HepG2 (cell line): ENCODE measurements at regions not wholly inside any gene's neighbourhood (a gene's known extent, or its start where the extent isn't known, plus 50 kb on each side); places are given as distances from the start of the nearest gene placed in this dataset.

ENCODE experiments used
- ATAC-seq: fragments of 200-7000 bp; cut with Tn5 transposase; 3 replicates; pipeline ENCODE4 v1.9.1; 2020; ENCODE audit warnings: mild to moderate bottlenecking, moderate library complexity
- BruUV-seq: library from RNA; stranded (reverse); fragments of 400-500 nt; replicated peaks from 2 replicates; lab custom pipeline; 2021; lab: Mats Ljungman, UMichigan
- CTCF ChIA-PET: fragments of 300-600 bp; formaldehyde crosslinking; extraction: SDS; loops from one replicate; lab custom pipeline; 2021; ENCODE audit warnings: low total read pairs, inconsistent platforms, low intra/inter-chr PET ratio; lab: Yijun Ruan, JAX
- POLR2A ChIA-PET: fragments of 350-600 bp; sonication (Branson Sonifier 250); formaldehyde crosslinking; loops from one replicate; lab custom pipeline; 2020; ENCODE audit warnings: antibody characterized with exemption, inconsistent platforms; lab: Yijun Ruan, JAX
- DNase-seq: peaks from one replicate; pipeline ENCODE4 v3.0.0-alpha.2; 2015; ENCODE audit warnings: low spot score
- FAIRE-seq: peaks from 3 replicates; lab custom pipeline; 2011; peaks lifted over from hg19 to GRCh38; lab: Jason Lieb, UNC
- H2AFZ ChIP-seq: one replicate; pipeline ENCODE4 v1.6.1; 2011; ENCODE audit warnings: low read length, inconsistent platforms
- H3K27ac ChIP-seq: fragments of 300-600 bp; 3 replicates; pipeline ENCODE4 v1.8.0; 2011; ENCODE audit warnings: mixed run types, mild to moderate bottlenecking, mixed read lengths, low read length, inconsistent platforms; ENCODE audit not compliant: insufficient read depth; ENCODE audit errors: extremely low read length
- H3K27me3 ChIP-seq, 2 experiments: fragments of 200-600 bp in 1 of 2; 2 replicates in 1 of 2; 3 replicates in 1 of 2; pipeline versions ENCODE4 v1.6.0 to v1.8.0; 2011; ENCODE audit warnings: low read length in 2 of 2, mild to moderate bottlenecking in 2 of 2, moderate library complexity in 2 of 2, inconsistent platforms in 1 of 2; ENCODE audit not compliant: insufficient read depth in 2 of 2, control insufficient read depth in 1 of 2
- H3K36me3 ChIP-seq, 2 experiments: fragments of 200-600 bp in 1 of 2; replicated peaks in 1 of 2; 2 replicates in 1 of 2; 3 replicates in 1 of 2; pipeline versions ENCODE4 v1.5.1 to v1.8.0; 2011; ENCODE audit warnings: low read length in 2 of 2, inconsistent platforms in 1 of 2; ENCODE audit not compliant: insufficient read depth in 2 of 2, control insufficient read depth in 1 of 2
- H3K4me1 ChIP-seq: 2 replicates; pipeline ENCODE4 v1.5.1; 2012; ENCODE audit warnings: low read length, inconsistent platforms; ENCODE audit not compliant: insufficient read depth
- H3K4me2 ChIP-seq: 2 replicates; pipeline ENCODE4 v1.6.0; 2011; ENCODE audit warnings: low read depth, low read length, inconsistent platforms
- H3K4me3 ChIP-seq, 3 experiments: fragments of 200-600 bp in 1 of 3; sonication (generic), shearing (Covaris generic) in 1 of 3; replicated peaks in 1 of 3; 2 replicates each; pipeline ENCODE4 v1.5.1; 2011 to 2016; ENCODE audit warnings: low read length in 3 of 3, inconsistent platforms in 2 of 3, low read depth in 2 of 3, mild to moderate bottlenecking in 2 of 3, control low read depth in 1 of 3, mixed read lengths in 1 of 3; ENCODE audit not compliant: insufficient read depth in 1 of 3
- H3K79me2 ChIP-seq: one replicate; pipeline ENCODE4 v1.6.1; 2011; ENCODE audit warnings: low read length, inconsistent platforms; ENCODE audit not compliant: insufficient read depth
- H3K9ac ChIP-seq: 2 replicates; pipeline ENCODE4 v1.6.0; 2011; ENCODE audit warnings: mild to moderate bottlenecking, low read depth, low read length, inconsistent platforms; ENCODE audit not compliant: insufficient read depth
- H3K9me3 ChIP-seq: 2 replicates; pipeline ENCODE4 v1.5.1; 2012; ENCODE audit warnings: mild to moderate bottlenecking, low read length
- H4K20me1 ChIP-seq: 2 replicates; pipeline ENCODE4 v1.6.0; 2011; ENCODE audit warnings: inconsistent platforms, mild to moderate bottlenecking, low read length, moderate library complexity; ENCODE audit not compliant: insufficient read depth
- ARNT ChIP-seq: fragments of 450-650 bp; IDR thresholded peaks from 2 replicates; pipeline ENCODE4 v1.6.1; 2017
- CAMTA2 ChIP-seq: sonication (generic); formaldehyde crosslinking; IDR thresholded peaks from 2 replicates; pipeline ENCODE4 v1.4.0; 2020; ENCODE audit warnings: mild to moderate bottlenecking, missing genetic modification reagents, borderline replicate concordance
- CBX2 ChIP-seq, 2 experiments: fragments of 200-600 bp in 1 of 2; sonication (generic); formaldehyde crosslinking in 1 of 2; IDR thresholded peaks; 2 replicates each; pipeline versions ENCODE4 v1.7.0 to v1.8.1; 2018 to 2022; ENCODE audit warnings: low read depth in 2 of 2, low read length in 1 of 2, mild to moderate bottlenecking in 1 of 2, missing genetic modification reagents in 1 of 2
- PHF21A ChIP-seq: sonication (generic); formaldehyde crosslinking; IDR thresholded peaks from 2 replicates; pipeline ENCODE4 v1.5.0; 2020; ENCODE audit warnings: mild to moderate bottlenecking, missing genetic modification reagents
- SIN3A ChIP-seq: IDR thresholded peaks from 2 replicates; pipeline ENCODE4 v1.6.1; 2011; ENCODE audit warnings: low read depth, mild to moderate bottlenecking, control low read depth, low read length, borderline replicate concordance
- SMAD1 ChIP-seq: sonication (generic); formaldehyde crosslinking; IDR thresholded peaks from 2 replicates; pipeline ENCODE4 v1.4.0; 2020; ENCODE audit warnings: missing genetic modification reagents, low read depth, mild to moderate bottlenecking, borderline replicate concordance
- TAF1 ChIP-seq: sonication (generic); formaldehyde crosslinking; IDR thresholded peaks from 2 replicates; pipeline ENCODE4 v1.4.0; 2020; ENCODE audit warnings: missing genetic modification reagents
- TBP ChIP-seq: sonication (generic); formaldehyde crosslinking; IDR thresholded peaks from 2 replicates; pipeline ENCODE4 v1.5.0; 2020; ENCODE audit warnings: missing genetic modification reagents
- ZKSCAN1 ChIP-seq: fragments of 150-350 bp; IDR thresholded peaks from 2 replicates; pipeline ENCODE4 v1.6.1; 2014; ENCODE audit warnings: low read length
- ZNF230 ChIP-seq: sonication (generic); formaldehyde crosslinking; IDR thresholded peaks from 2 replicates; pipeline ENCODE4 v1.4.0; 2020; ENCODE audit warnings: mild to moderate bottlenecking, missing genetic modification reagents
- ZNF275 ChIP-seq: sonication (generic); formaldehyde crosslinking; IDR thresholded peaks from 2 replicates; pipeline ENCODE4 v1.8.0; 2022; ENCODE audit warnings: missing genetic modification reagents, mild to moderate bottlenecking, inconsistent platforms, borderline replicate concordance
- ZNF317 ChIP-seq: sonication (generic); formaldehyde crosslinking; IDR thresholded peaks from 2 replicates; pipeline ENCODE4 v1.5.0; 2020; ENCODE audit warnings: mild to moderate bottlenecking, missing genetic modification reagents
- ZNF547 ChIP-seq: sonication (generic); formaldehyde crosslinking; IDR thresholded peaks from 2 replicates; pipeline ENCODE4 v1.5.1; 2020; ENCODE audit warnings: mild to moderate bottlenecking, missing genetic modification reagents
- ZNF660 ChIP-seq: sonication (generic); formaldehyde crosslinking; IDR thresholded peaks from 2 replicates; pipeline ENCODE4 v1.5.1; 2020; ENCODE audit warnings: mild to moderate bottlenecking, low read depth, missing genetic modification reagents, borderline replicate concordance
- ZNF746 ChIP-seq: sonication (generic); formaldehyde crosslinking; IDR thresholded peaks from 2 replicates; pipeline ENCODE4 v1.8.0; 2022; ENCODE audit warnings: mild to moderate bottlenecking, missing genetic modification reagents
- ZNF816 ChIP-seq: sonication (generic); formaldehyde crosslinking; IDR thresholded peaks from 2 replicates; pipeline ENCODE4 v1.8.0; 2022; ENCODE audit warnings: missing genetic modification reagents, mild to moderate bottlenecking, borderline replicate concordance
- WGBS: methylation state at CpG from one replicate; pipeline ENCODE4 v1.1.6; 2017; ENCODE audit warnings: low lambda C conversion rate; 5-methylcytosine and 5-hydroxymethylcytosine counted together
- in situ Hi-C: cut with HindIII; loops from 2 replicates; pipeline ENCODE4 v1.10.0; 2017; ENCODE audit warnings: low pct_unique_long_range_greater_than_20kb; ENCODE audit not compliant: extremely low pct_ligation_motif_present
- intact Hi-C: fragments of 100-400 bp; cut with micrococcal nuclease; formaldehyde crosslinking; loops from one replicate; pipeline ENCODE4 v1.10.0; 2022; ENCODE audit not compliant: unreplicated experiment
- TF ChIP-seq, protein P1 (sequence below): sonication (generic); formaldehyde crosslinking; IDR thresholded peaks from 2 replicates; pipeline ENCODE4 v1.8.1; 2023; ENCODE audit warnings: missing genetic modification reagents, inconsistent platforms, borderline replicate concordance
- TF ChIP-seq, protein P2 (sequence below): IDR thresholded peaks from 2 replicates; pipeline ENCODE4 v1.6.1; 2016
- TF ChIP-seq, protein P3 (sequence below): sonication (generic); formaldehyde crosslinking; IDR thresholded peaks from 2 replicates; pipeline ENCODE4 v1.5.0; 2020; ENCODE audit warnings: mild to moderate bottlenecking, missing genetic modification reagents
- TF ChIP-seq, protein P4 (sequence below): sonication (generic); formaldehyde crosslinking; IDR thresholded peaks from 2 replicates; pipeline ENCODE4 v1.8.1; 2022; ENCODE audit warnings: low read depth, mild to moderate bottlenecking, missing genetic modification reagents

GRCh38 chrX:26848511-26848910, 614.6 kb downstream of the PPP4R3C start:
- in situ Hi-C loops (no loop called here), intact Hi-C loops (no loop called here)
- DNase-seq (no peak), ATAC-seq (no peak), FAIRE-seq (no peak)
- H3K9ac ChIP-seq, result no peak overlapping the region
- WGBS, result 0% methylated on average over 2 of the region's 2 CpGs
- BruUV-seq, result no TSS peak
- H3K4me2 ChIP-seq, result no peak overlapping the region
- POLR2A ChIA-PET, result no interaction called here
- no peaks in the 10 kb centered on the region for H3K27me3 ChIP-seq
- no peak overlapping the region for H3K27ac ChIP-seq
- TF ChIP-seq ZKSCAN1 (no peak), ZNF660 (CRISPR knock-in tag) (no peak), ZNF547 (CRISPR knock-in tag) (no peak), PHF21A (CRISPR knock-in tag) (no peak), SMAD1 (CRISPR knock-in tag) (no peak), SIN3A (no peak), CBX2 (IDR thresholded peaks at IDR 0.05; ENCODE audit: low read depth, low read length) (no peak), CBX2 (CRISPR knock-in tag; IDR thresholded peaks at IDR 0.05; ENCODE audit: low read depth) (no peak), ZNF746 (CRISPR knock-in tag) (no peak), TBP (no peak), ZNF230 (CRISPR knock-in tag) (no peak), CAMTA2 (no peak), TAF1 (no peak), ARNT (no peak), ZNF317 (no peak), ZNF275 (CRISPR knock-in tag) (no peak), ZNF816 (no peak)
- TF ChIP-seq, protein P1, sequence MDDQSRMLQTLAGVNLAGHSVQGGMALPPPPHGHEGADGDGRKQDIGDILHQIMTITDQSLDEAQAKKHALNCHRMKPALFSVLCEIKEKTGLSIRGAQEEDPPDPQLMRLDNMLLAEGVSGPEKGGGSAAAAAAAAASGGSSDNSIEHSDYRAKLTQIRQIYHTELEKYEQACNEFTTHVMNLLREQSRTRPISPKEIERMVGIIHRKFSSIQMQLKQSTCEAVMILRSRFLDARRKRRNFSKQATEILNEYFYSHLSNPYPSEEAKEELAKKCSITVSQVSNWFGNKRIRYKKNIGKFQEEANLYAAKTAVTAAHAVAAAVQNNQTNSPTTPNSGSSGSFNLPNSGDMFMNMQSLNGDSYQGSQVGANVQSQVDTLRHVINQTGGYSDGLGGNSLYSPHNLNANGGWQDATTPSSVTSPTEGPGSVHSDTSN (CRISPR knock-in tag), result no peak
- TF ChIP-seq, protein P2, sequence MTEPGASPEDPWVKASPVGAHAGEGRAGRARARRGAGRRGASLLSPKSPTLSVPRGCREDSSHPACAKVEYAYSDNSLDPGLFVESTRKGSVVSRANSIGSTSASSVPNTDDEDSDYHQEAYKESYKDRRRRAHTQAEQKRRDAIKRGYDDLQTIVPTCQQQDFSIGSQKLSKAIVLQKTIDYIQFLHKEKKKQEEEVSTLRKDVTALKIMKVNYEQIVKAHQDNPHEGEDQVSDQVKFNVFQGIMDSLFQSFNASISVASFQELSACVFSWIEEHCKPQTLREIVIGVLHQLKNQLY, result no peak
- TF ChIP-seq, protein P3, sequence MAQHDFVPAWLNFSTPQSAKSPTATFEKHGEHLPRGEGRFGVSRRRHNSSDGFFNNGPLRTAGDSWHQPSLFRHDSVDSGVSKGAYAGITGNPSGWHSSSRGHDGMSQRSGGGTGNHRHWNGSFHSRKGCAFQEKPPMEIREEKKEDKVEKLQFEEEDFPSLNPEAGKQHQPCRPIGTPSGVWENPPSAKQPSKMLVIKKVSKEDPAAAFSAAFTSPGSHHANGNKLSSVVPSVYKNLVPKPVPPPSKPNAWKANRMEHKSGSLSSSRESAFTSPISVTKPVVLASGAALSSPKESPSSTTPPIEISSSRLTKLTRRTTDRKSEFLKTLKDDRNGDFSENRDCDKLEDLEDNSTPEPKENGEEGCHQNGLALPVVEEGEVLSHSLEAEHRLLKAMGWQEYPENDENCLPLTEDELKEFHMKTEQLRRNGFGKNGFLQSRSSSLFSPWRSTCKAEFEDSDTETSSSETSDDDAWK (CRISPR knock-in tag), result no peak
- TF ChIP-seq, protein P4, sequence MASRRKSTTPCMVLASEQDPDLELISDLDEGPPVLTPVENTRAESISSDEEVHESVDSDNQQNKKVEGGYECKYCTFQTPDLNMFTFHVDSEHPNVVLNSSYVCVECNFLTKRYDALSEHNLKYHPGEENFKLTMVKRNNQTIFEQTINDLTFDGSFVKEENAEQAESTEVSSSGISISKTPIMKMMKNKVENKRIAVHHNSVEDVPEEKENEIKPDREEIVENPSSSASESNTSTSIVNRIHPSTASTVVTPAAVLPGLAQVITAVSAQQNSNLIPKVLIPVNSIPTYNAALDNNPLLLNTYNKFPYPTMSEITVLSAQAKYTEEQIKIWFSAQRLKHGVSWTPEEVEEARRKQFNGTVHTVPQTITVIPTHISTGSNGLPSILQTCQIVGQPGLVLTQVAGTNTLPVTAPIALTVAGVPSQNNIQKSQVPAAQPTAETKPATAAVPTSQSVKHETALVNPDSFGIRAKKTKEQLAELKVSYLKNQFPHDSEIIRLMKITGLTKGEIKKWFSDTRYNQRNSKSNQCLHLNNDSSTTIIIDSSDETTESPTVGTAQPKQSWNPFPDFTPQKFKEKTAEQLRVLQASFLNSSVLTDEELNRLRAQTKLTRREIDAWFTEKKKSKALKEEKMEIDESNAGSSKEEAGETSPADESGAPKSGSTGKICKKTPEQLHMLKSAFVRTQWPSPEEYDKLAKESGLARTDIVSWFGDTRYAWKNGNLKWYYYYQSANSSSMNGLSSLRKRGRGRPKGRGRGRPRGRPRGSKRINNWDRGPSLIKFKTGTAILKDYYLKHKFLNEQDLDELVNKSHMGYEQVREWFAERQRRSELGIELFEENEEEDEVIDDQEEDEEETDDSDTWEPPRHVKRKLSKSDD (CRISPR knock-in tag), result no peak
- TF ChIP-seq, all 625 proteins: peak for 0
- H4K20me1 ChIP-seq, result no peaks in the 10 kb centered on the region
- H3K4me1 ChIP-seq, result no peaks in the 10 kb centered on the region
- H3K4me3 ChIP-seq, result no peak overlapping the region
- no peaks in the 10 kb centered on the region for H3K79me2 ChIP-seq
- H2AFZ ChIP-seq, result no peak overlapping the region
- H3K36me3 ChIP-seq, result no peaks in the 10 kb centered on the region
- CTCF ChIA-PET, result no interaction called here
- H3K9me3 ChIP-seq, result no peaks in the 10 kb centered on the region
